Esophagus squamous epithelium (tissue), 5 donors: ENCODE measurements at regions not wholly inside any gene's neighbourhood (a gene's known extent, or its start where the extent isn't known, plus 50 kb on each side); places are given as distances from the start of the nearest gene placed in this dataset.

Source experiments
- DNase-seq: peaks from one replicate; lab custom pipeline; 2025; lab: John Stamatoyannopoulos, UW
- H3K27ac ChIP-seq, 4 donors: fragments of 200-600 bp; sonication (generic); one replicate each; pipeline ENCODE4 v1.5.1; 2016 to 2019; ENCODE audit warnings: mild to moderate bottlenecking in 1 of 4
- H3K27me3 ChIP-seq, 4 donors: fragments of 200-600 bp; sonication (generic); 1 replicate in 3 of 4; 2 replicates in 1 of 4; pipeline versions ENCODE4 v1.5.1 to v1.6.0; 2017 to 2021; ENCODE audit warnings: antibody characterized with exemption in 1 of 4
- H3K36me3 ChIP-seq, 3 donors: fragments of 200-600 bp; sonication (generic); one replicate each; pipeline ENCODE4 v1.5.1; 2016 to 2019
- H3K4me1 ChIP-seq, 3 donors: fragments of 200-600 bp; sonication (generic); one replicate each; pipeline ENCODE4 v1.5.1; 2017 to 2019
- H3K4me3 ChIP-seq, 4 donors: fragments of 200-600 bp; sonication (generic); 1 replicate in 3 of 4; 2 replicates in 1 of 4; pipeline ENCODE4 v1.5.1; 2016 to 2019; ENCODE audit warnings: mild to moderate bottlenecking in 2 of 4, moderate library complexity in 1 of 4
- H3K9me3 ChIP-seq, 3 donors: fragments of 200-600 bp; sonication (generic); one replicate each; pipeline ENCODE4 v1.5.1; 2016 to 2019
- POLR2A ChIP-seq, 4 donors: fragments of 450-650 bp; IDR thresholded peaks; one replicate each; pipeline ENCODE4 v1.6.1; 2017; ENCODE audit warnings: antibody characterized with exemption in 4 of 4, mild to moderate bottlenecking in 4 of 4, moderate library complexity in 3 of 4
- WGBS, 2 donors: methylation state at CpG; one replicate each; pipeline ENCODE4 v1.1.5; 2018; 5-methylcytosine and 5-hydroxymethylcytosine counted together
- intact Hi-C: fragments of 100-400 bp; cut with DNase I; formaldehyde crosslinking; loops from one replicate; pipeline ENCODE4 v1.15.0; 2022
- TF ChIP-seq, protein P1 (sequence below), 6 experiments: fragments of 450-650 bp in 4 of 6; fragments of 200-600 bp in 2 of 6; sonication (generic) in 2 of 6; IDR thresholded peaks; one replicate each; pipeline ENCODE4 v1.5.1; 2016 to 2019; ENCODE audit warnings: antibody characterized with exemption in 6 of 6, mild to moderate bottlenecking in 4 of 6, moderate library complexity in 4 of 6
- donor health status: DM: yes; HTN: yes; CAD: no.

GRCh38 chr5:164688437-164688836 is 1183.0 kb downstream of the MAT2B start:
- no peaks in the 10 kb centered on the region for H3K27me3 ChIP-seq
- intact Hi-C loops: no loop called here
- TF ChIP-seq, protein P1, sequence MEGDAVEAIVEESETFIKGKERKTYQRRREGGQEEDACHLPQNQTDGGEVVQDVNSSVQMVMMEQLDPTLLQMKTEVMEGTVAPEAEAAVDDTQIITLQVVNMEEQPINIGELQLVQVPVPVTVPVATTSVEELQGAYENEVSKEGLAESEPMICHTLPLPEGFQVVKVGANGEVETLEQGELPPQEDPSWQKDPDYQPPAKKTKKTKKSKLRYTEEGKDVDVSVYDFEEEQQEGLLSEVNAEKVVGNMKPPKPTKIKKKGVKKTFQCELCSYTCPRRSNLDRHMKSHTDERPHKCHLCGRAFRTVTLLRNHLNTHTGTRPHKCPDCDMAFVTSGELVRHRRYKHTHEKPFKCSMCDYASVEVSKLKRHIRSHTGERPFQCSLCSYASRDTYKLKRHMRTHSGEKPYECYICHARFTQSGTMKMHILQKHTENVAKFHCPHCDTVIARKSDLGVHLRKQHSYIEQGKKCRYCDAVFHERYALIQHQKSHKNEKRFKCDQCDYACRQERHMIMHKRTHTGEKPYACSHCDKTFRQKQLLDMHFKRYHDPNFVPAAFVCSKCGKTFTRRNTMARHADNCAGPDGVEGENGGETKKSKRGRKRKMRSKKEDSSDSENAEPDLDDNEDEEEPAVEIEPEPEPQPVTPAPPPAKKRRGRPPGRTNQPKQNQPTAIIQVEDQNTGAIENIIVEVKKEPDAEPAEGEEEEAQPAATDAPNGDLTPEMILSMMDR (IDR thresholded peaks at IDR 0.05): no peak
- no peak for TF ChIP-seq POLR2A (IDR thresholded peaks at IDR 0.05)
- no peaks in the 10 kb centered on the region for H3K9me3 ChIP-seq
- WGBS, 2 donors: 77 to 84% methylated on average over 2 of the region's 2 CpGs
- H3K4me3 ChIP-seq: no peak overlapping the region
- H3K27ac ChIP-seq: no peak overlapping the region
- H3K36me3 ChIP-seq: no peaks in the 10 kb centered on the region
- no peak for DNase-seq
- no peaks in the 10 kb centered on the region for H3K4me1 ChIP-seq

DNA sequence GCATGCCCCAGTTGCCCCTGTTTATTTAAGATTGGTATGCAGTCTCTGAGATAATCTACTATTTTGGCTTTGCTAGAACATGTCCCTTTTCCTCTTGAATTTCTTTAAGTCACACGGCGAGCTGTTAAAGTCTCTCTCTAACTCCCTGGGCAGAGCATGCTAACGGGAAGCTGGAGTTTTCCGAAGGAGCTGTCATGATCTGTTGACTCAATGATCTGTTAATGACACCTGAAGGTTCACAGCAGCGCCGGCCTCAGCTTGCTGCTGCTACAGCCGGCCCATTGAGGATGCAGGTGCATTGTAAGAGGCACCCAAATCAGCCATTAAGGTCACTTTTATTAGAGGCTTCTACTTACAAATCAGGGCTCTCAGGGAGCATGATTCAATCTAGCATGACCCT is 1203.4 kb downstream of the MAT2B start:
- intact Hi-C loops: no loop called here
- 33 to 58% methylated on average over 4 of the region's 7 CpGs for WGBS, 2 donors
- Histone ChIP-seq H3K4me3 (no peak overlapping the region), H3K27me3 (no peaks in the 10 kb centered on the region), H3K36me3 (no peaks in the 10 kb centered on the region), H3K4me1 (no peaks in the 10 kb centered on the region), H3K27ac (no peak overlapping the region), H3K9me3 (no peaks in the 10 kb centered on the region)
- TF ChIP-seq, protein P1 (IDR thresholded peaks at IDR 0.05): no peak
- no peak for TF ChIP-seq POLR2A (IDR thresholded peaks at IDR 0.05)
- no peak for DNase-seq

DNA sequence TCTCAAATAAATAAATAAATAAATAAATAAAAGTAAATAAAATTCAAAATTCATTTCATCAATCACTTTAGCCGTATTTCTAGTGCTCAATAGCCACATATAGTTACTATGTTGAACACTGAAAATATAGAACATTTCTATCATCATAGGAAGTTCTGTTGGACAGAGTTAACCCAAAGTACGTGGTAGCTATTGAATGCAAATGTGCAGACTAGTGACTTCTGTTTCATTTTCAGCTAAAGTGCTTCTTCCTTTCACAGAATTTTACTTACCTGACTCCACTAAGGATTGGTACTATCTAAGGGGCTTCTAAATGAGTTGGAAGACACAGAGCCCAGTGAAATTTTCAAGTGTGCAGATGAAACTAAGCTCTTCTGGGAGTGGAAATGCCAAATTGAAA is 1208.3 kb downstream of the MAT2B start:
- WGBS, 2 donors: 65 to 66% methylated on average over 2 of the region's 2 CpGs
- H3K4me1 ChIP-seq: no peaks in the 10 kb centered on the region
- no peak overlapping the region for H3K27ac ChIP-seq
- no peak for TF ChIP-seq POLR2A (IDR thresholded peaks at IDR 0.05)
- TF ChIP-seq, protein P1 (IDR thresholded peaks at IDR 0.05): no peak
- H3K27me3 ChIP-seq: no peaks in the 10 kb centered on the region
- DNase-seq: no peak
- no peaks in the 10 kb centered on the region for H3K9me3 ChIP-seq
- no peaks in the 10 kb centered on the region for H3K36me3 ChIP-seq
- H3K4me3 ChIP-seq: no peak overlapping the region
- intact Hi-C loops: no loop called here

DNA sequence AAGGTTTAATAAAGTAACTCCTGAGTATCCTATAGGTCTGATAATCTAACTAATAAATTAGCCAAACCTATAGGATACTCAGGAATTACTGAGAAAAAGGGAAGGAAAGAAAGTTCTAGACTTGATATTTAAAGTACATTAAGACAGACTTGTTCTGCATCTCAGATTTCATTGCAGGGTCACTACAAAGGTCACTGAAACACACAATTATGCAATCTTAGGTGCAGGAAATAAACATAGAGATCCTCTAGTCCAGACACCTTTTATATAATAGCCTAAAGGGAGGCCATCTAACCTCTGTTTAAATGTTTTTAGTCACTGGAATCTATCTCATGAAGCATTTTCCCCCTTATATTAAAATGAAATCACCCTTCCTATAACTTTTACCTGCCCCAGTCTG is 1215.7 kb downstream of the MAT2B start:
- Histone ChIP-seq H3K4me3 (no peak overlapping the region), H3K4me1 (no peaks in the 10 kb centered on the region), H3K27ac (no peak overlapping the region), H3K36me3 (no peaks in the 10 kb centered on the region), H3K27me3 (no peaks in the 10 kb centered on the region), H3K9me3 (no peaks in the 10 kb centered on the region)
- TF ChIP-seq POLR2A (IDR thresholded peaks at IDR 0.05): no peak
- TF ChIP-seq, protein P1 (IDR thresholded peaks at IDR 0.05): no peak
- no peak for DNase-seq
- intact Hi-C loops: no loop called here

DNA sequence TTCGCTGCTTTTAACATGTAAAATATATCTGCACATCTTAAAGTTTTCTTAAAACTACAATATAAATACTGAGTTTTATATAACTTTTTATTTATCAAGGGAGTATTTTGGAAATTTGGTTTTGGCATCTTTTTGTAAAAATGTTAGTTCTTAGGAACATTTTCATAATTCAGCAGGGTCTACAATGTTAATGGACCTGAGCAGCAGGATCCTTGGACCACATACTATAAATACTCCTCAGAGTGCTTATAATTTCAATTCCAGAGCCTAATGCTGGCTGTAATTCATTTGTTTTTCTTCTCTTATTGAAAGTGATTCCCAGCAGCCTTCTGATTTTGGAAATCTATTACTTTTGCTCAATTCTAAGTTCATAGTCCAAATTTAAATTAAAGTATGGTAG is 1216.2 kb downstream of the MAT2B start:
- H3K36me3 ChIP-seq: no peaks in the 10 kb centered on the region
- H3K4me1 ChIP-seq: no peaks in the 10 kb centered on the region
- TF ChIP-seq, protein P1 (IDR thresholded peaks at IDR 0.05): no peak
- TF ChIP-seq POLR2A (IDR thresholded peaks at IDR 0.05): no peak
- no peak overlapping the region for H3K4me3 ChIP-seq
- no peaks in the 10 kb centered on the region for H3K27me3 ChIP-seq
- intact Hi-C loops: no loop called here
- H3K9me3 ChIP-seq: no peaks in the 10 kb centered on the region
- 62 to 70% methylated on average over 1 of the region's 1 CpG for WGBS, 2 donors
- no peak overlapping the region for H3K27ac ChIP-seq
- DNase-seq: no peak
